CD4-positive, alpha-beta T cell (primary cell): ENCODE measurements at regions not wholly inside any gene's neighbourhood (a gene's known extent, or its start where the extent isn't known, plus 50 kb on each side); places are given as distances from the start of the nearest gene placed in this dataset.

Experiments
- ATAC-seq: fragments of 200-7000 bp; cut with Tn5 transposase; one replicate; pipeline ENCODE4 v1.10.0; 2022; ENCODE audit warnings: mild to moderate bottlenecking; ENCODE audit not compliant: poor library complexity
- CTCF ChIA-PET: fragments of 350-600 bp; sonication (Branson Sonifier 250); formaldehyde crosslinking; loops from one replicate; lab custom pipeline; 2021; ENCODE audit warnings: antibody characterized with exemption, inconsistent platforms; lab: Charles Lee
- POLR2A ChIA-PET: fragments of 350-600 bp; sonication (Branson Sonifier 250); formaldehyde crosslinking; loops from one replicate; lab custom pipeline; 2021; ENCODE audit warnings: antibody characterized with exemption, inconsistent platforms; lab: Charles Lee
- DNase-seq, 14 experiments: peaks; one replicate each; pipeline ENCODE4 v3.0.0-alpha.2; 2013 to 2020; ENCODE audit warnings: mixed read lengths in 2 of 14
- H3K27ac ChIP-seq, 2 donors: one replicate each; pipeline versions ENCODE4 v1.5.1 to v1.7.0; 2013; ENCODE audit warnings: low read length in 2 of 2, low read depth in 1 of 2, mild to moderate bottlenecking in 1 of 2
- H3K27me3 ChIP-seq, 2 experiments: 1 replicate in 1 of 2; 2 replicates in 1 of 2; pipeline versions ENCODE4 v1.6.1 to v1.7.0; 2013; ENCODE audit warnings: low read length in 2 of 2, control low read depth in 1 of 2, mild to moderate bottlenecking in 1 of 2, moderate library complexity in 1 of 2; ENCODE audit not compliant: insufficient read depth in 2 of 2, control insufficient read depth in 1 of 2
- H3K36me3 ChIP-seq: one replicate; pipeline ENCODE4 v1.6.1; 2013; ENCODE audit warnings: low read length, control low read depth; ENCODE audit not compliant: insufficient read depth
- H3K4me1 ChIP-seq: one replicate; pipeline ENCODE4 v1.6.1; 2013; ENCODE audit warnings: low read length, control low read depth; ENCODE audit not compliant: insufficient read depth
- H3K4me3 ChIP-seq: one replicate; pipeline ENCODE4 v1.5.1; 2013; ENCODE audit warnings: mild to moderate bottlenecking, low read length, moderate library complexity
- H3K9me3 ChIP-seq, 2 experiments: 1 replicate in 1 of 2; 2 replicates in 1 of 2; pipeline versions ENCODE4 v1.6.1 to v1.7.0; 2013; ENCODE audit warnings: low read length in 2 of 2, mild to moderate bottlenecking in 2 of 2, control low read depth in 1 of 2, moderate library complexity in 1 of 2; ENCODE audit not compliant: control insufficient read depth in 1 of 2, insufficient read depth in 1 of 2
- H3K27ac Mint-ChIP-seq: one replicate; pipeline ENCODE4 v1.8.0; 2020; ENCODE audit warnings: mixed read lengths
- H3K27me3 Mint-ChIP-seq: one replicate; pipeline ENCODE4 v1.8.0; 2021; ENCODE audit warnings: mixed read lengths
- H3K36me3 Mint-ChIP-seq: one replicate; pipeline ENCODE4 v1.8.0; 2021; ENCODE audit warnings: low read depth, mixed read lengths
- H3K4me1 Mint-ChIP-seq: one replicate; pipeline ENCODE4 v1.8.0; 2021; ENCODE audit warnings: low read depth, mixed read lengths
- H3K4me3 Mint-ChIP-seq: one replicate; pipeline ENCODE4 v1.8.0; 2020; ENCODE audit warnings: mild to moderate bottlenecking, mixed read lengths
- H3K9me3 Mint-ChIP-seq: one replicate; pipeline ENCODE4 v1.8.0; 2020; ENCODE audit warnings: mixed read lengths
- CTCF ChIP-seq: fragments of 200-600 bp; IDR thresholded peaks from one replicate; pipeline ENCODE4 v1.8.0; 2022; ENCODE audit warnings: antibody characterized with exemption, mild to moderate bottlenecking
- intact Hi-C, 2 experiments: fragments of 100-400 bp; cut with DNase I in 1 of 2; cut with micrococcal nuclease in 1 of 2; formaldehyde crosslinking; loops; one replicate each; pipeline versions ENCODE4 v1.15.1 to v1.9.0; 2023 to 2025; cut with DNase I, micrococcal nuclease

GRCh38 chr6:92369309-92369708 is 1050.0 kb downstream of the EPHA7 start:
- H3K4me1 ChIP-seq = no peaks in the 10 kb centered on the region
- no peaks in the 10 kb centered on the region for H3K36me3 ChIP-seq
- Mint-ChIP-seq H3K27ac (no peak overlapping the region), H3K4me3 (no peak overlapping the region), H3K36me3 (no peaks in the 10 kb centered on the region), H3K4me1 (no peaks in the 10 kb centered on the region), H3K9me3 (peaks cover 13% of the 10 kb centered on the region), H3K27me3 (no peaks in the 10 kb centered on the region)
- no peak for TF ChIP-seq CTCF
- H3K27ac ChIP-seq = no peak overlapping the region
- no peaks in the 10 kb centered on the region for H3K27me3 ChIP-seq
- no peaks in the 10 kb centered on the region for H3K9me3 ChIP-seq
- intact Hi-C loops = no loop called here
- CTCF ChIA-PET = no interaction called here
- no peak overlapping the region for H3K4me3 ChIP-seq
- ATAC-seq = no peak
- POLR2A ChIA-PET = no interaction called here
- no peak for DNase-seq

GRCh38 chr6:92364948-92365541 is 1054.3 kb downstream of the EPHA7 start:
- Histone ChIP-seq H3K27ac (no peak overlapping the region), H3K9me3 (no peaks in the 10 kb centered on the region), H3K36me3 (no peaks in the 10 kb centered on the region), H3K4me3 (no peak overlapping the region), H3K4me1 (no peaks in the 10 kb centered on the region), H3K27me3 (no peaks in the 10 kb centered on the region)
- ChIA-PET POLR2A (no interaction called here), CTCF (no interaction called here)
- Mint-ChIP-seq H3K27me3 (no peaks in the 10 kb centered on the region), H3K9me3 (peaks cover 11% of the 10 kb centered on the region), H3K27ac (no peak overlapping the region), H3K36me3 (no peaks in the 10 kb centered on the region), H3K4me3 (no peak overlapping the region), H3K4me1 (no peaks in the 10 kb centered on the region)
- DNase-seq = no peak
- no peak for TF ChIP-seq CTCF
- intact Hi-C loops = no loop called here
- ATAC-seq = no peak

- Mint-ChIP-seq H3K36me3 (no peaks in the 10 kb centered on the region), H3K27me3 (no peaks in the 10 kb centered on the region)
- no peak for ATAC-seq
These were observed 1056.2 kb downstream of the EPHA7 start for GRCh38 chr6:92363111-92363510.

More at GRCh38 chr6:92363111-92363510, 1056.2 kb downstream of the EPHA7 start:
- Mint-ChIP-seq H3K27ac (no peak overlapping the region), H3K4me1 (no peaks in the 10 kb centered on the region), H3K9me3 (peaks cover 5% of the 10 kb centered on the region), H3K4me3 (no peak overlapping the region)
- Histone ChIP-seq H3K4me1 (no peaks in the 10 kb centered on the region), H3K27me3 (no peaks in the 10 kb centered on the region), H3K27ac (no peak overlapping the region), H3K9me3 (no peaks in the 10 kb centered on the region), H3K4me3 (no peak overlapping the region), H3K36me3 (no peaks in the 10 kb centered on the region)
- intact Hi-C loops = no loop called here
- TF ChIP-seq CTCF = no peak
- POLR2A ChIA-PET = no interaction called here
- no peak for DNase-seq
- CTCF ChIA-PET = no interaction called here
